T-helper 17 cell (primary cell): ENCODE measurements at regions not wholly inside any gene's neighbourhood (a gene's known extent, or its start where the extent isn't known, plus 50 kb on each side); places are given as distances from the start of the nearest gene placed in this dataset.

Experiments
- ATAC-seq: fragments of 150-1000 bp; cut with Tn5 transposase; 2 replicates; pipeline ENCODE4 v1.10.0; 2021; ENCODE audit warnings: mild to moderate bottlenecking, moderate library complexity
- DNase-seq, 3 donors: peaks; one replicate each; pipeline versions ENCODE4 v3.0.0 to v3.0.0-alpha.2; 2020 to 2021
- H3K9me3 ChIP-seq: one replicate; pipeline ENCODE4 v1.7.0; 2013; ENCODE audit warnings: low read length, mild to moderate bottlenecking; ENCODE audit not compliant: control insufficient read depth, poor library complexity, severe bottlenecking
- H3K27ac Mint-ChIP-seq: one replicate; pipeline ENCODE4 v1.8.0; 2022; ENCODE audit warnings: mild to moderate bottlenecking, moderate library complexity, mixed read lengths
- H3K27me3 Mint-ChIP-seq: one replicate; pipeline ENCODE4 v1.8.0; 2022; ENCODE audit warnings: mixed read lengths
- H3K36me3 Mint-ChIP-seq: one replicate; pipeline ENCODE4 v1.8.0; 2022; ENCODE audit warnings: low read depth, mixed read lengths
- H3K4me1 Mint-ChIP-seq: one replicate; pipeline ENCODE4 v1.8.0; 2022; ENCODE audit warnings: mild to moderate bottlenecking, mixed read lengths
- H3K4me3 Mint-ChIP-seq: one replicate; pipeline ENCODE4 v1.8.0; 2022; ENCODE audit warnings: mild to moderate bottlenecking, moderate library complexity, mixed read lengths

DNA sequence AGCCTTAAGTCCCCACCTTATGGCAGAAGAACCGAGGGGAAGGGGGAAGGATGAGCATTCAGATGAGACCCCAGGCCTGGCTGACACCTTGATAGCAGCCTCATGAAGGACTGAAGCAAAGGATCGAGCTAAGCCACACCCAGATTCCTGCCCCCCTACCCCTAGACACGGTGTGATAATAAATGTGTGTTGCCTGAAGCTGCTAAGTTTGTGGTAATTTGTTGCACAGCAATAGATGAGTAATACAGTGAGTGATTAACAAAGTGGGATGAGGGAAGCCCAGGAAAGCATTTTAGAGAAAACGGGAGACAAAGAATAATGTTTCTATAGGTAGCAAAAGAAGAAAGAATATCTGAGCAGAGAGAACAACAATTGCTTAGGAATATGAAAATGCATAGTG lies 404.2 kb downstream of the MID1IP1 start:
- DNase-seq = no peak

DNA sequence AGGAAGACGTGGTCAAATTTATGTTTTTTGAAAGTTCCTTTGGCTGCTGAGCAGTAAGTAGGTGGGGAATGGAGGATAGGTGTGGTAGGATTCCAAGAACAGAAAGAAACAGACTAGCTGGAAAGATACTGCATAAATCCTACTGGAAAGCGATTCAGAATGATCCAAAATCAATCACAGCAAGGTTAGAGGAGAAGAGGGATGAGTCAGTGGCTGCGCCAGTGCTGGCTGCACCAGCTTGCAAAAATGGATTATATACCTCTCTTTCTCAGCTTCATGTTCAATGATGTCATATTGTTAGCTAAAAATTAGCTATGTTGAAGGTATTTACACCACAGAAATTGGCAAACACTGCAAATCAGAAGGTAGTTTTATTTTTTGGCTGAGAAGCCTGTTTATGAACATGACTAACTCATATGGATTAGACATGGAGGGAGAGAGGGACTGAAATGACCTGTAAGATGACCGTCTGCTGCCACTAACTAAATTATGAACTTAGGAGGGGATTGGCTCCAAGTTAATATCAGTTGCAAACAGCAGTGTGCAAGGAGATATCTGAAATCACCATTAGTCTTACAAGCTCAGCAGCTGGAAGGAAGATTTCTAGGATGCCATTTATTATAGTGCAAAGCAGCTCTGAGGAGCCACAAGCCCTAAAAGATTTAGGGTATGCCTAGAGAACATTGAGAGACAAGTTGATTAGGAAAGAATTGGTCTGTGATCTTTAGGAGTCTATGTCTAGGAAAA lies 405.3 kb downstream of the MID1IP1 start:
- H3K9me3 ChIP-seq = no peaks in the 10 kb centered on the region
- Mint-ChIP-seq H3K4me1 (peaks cover 2% of the 10 kb centered on the region), H3K36me3 (peaks cover 2% of the 10 kb centered on the region), H3K27ac (no peak overlapping the region), H3K4me3 (no peak overlapping the region), H3K27me3 (no peaks in the 10 kb centered on the region)
- DNase-seq = no peak
- ATAC-seq = no peak

More for the DNA sequence above, 404.2 kb downstream of the MID1IP1 start:
- no peaks in the 10 kb centered on the region for H3K9me3 ChIP-seq
- H3K27ac Mint-ChIP-seq = no peak overlapping the region
- no peak overlapping the region for H3K4me3 Mint-ChIP-seq
- ATAC-seq = no peak
- H3K27me3 Mint-ChIP-seq = no peaks in the 10 kb centered on the region
- H3K4me1 Mint-ChIP-seq = peaks cover 2% of the 10 kb centered on the region
- H3K36me3 Mint-ChIP-seq = peaks cover 2% of the 10 kb centered on the region

DNA sequence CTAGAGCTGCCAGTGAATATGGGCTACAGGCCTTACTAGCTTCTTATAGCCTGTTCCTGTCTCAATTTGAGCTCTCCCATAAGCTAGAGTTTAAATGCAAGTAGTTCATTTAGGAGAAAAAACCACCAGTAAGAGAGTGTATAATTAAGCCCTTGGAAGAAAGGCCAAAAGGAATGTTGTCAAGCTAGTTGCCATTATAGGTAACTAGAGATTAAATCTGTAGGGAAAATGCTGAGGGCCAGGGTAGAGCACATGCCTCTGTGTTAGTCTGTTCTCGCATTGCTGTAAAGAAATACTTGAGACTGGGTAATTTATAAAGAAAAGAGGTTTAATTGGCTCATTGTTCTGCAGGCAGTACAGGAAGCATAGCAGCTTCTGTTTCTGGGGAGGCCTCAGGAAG lies 410.2 kb downstream of the MID1IP1 start:
- Mint-ChIP-seq H3K27me3 (no peaks in the 10 kb centered on the region), H3K36me3 (peaks cover 2% of the 10 kb centered on the region), H3K4me1 (no peaks in the 10 kb centered on the region), H3K27ac (no peak overlapping the region), H3K4me3 (no peak overlapping the region)
- ATAC-seq (no peak), DNase-seq (no peak)
- no peaks in the 10 kb centered on the region for H3K9me3 ChIP-seq

DNA sequence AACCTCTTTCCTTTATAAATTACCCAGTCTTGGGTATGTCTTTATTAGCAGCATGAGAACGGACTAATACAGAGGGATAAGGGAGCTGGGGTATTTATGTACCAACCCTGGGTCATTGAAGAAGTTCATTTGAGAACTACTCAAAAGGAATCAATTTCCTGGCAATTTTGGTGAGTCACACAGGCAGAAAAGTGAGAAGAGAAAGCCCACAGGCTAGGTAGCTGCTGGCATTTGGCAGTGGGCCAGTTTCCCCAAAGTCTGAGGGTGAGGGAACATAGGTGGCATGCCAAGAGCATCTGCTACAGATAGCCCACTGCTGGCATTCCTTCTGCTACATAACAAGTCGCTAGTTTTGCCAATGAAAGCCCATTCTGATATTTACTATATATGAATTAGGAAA lies 411.2 kb downstream of the MID1IP1 start:
- Mint-ChIP-seq H3K4me3 (no peak overlapping the region), H3K27me3 (no peaks in the 10 kb centered on the region), H3K36me3 (peaks cover 2% of the 10 kb centered on the region), H3K27ac (no peak overlapping the region), H3K4me1 (no peaks in the 10 kb centered on the region)
- no peaks in the 10 kb centered on the region for H3K9me3 ChIP-seq
- no peak for DNase-seq
- ATAC-seq = no peak

DNA sequence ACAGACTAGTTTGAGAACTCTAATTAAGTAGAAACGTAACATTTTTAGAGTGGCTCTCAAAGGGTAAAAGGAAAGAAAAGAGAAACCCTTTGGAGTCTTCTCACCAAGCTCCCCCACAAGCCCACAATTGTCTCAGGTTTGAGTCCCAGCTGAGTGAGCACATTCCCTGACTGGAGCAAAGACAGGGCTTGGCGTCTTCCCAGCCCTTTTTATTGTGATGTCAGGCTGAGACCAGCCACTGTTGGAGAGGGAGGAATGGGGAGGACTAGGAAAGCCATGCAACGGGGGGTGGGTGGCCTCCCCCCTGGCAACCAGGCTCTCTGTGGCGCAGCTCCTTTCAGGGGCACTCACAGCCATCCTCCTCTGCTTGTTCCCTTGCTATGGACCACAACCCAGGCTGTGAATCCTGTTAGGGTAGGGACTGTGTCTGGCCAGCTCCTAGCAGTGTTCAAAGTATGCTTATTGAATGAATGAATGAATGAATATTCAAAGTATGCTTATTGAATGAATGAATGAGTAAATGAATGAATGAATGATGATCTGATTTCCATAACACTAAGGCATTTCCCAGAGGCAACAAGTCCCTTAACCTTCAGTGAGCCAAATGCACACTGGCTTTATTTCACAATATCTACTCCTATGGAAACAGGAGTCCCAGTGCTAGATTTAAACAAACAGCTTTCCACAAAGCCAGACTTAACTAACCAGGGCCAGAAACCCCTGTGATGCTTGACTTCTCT lies 413.3 kb downstream of the MID1IP1 start:
- H3K9me3 ChIP-seq = no peaks in the 10 kb centered on the region
- H3K4me1 Mint-ChIP-seq = no peaks in the 10 kb centered on the region
- DNase-seq (no peak), ATAC-seq (no peak)
- H3K27me3 Mint-ChIP-seq = peaks cover 5% of the 10 kb centered on the region
- peaks cover 2% of the 10 kb centered on the region for H3K36me3 Mint-ChIP-seq
- H3K4me3 Mint-ChIP-seq = no peak overlapping the region
- H3K27ac Mint-ChIP-seq = no peak overlapping the region

DNA sequence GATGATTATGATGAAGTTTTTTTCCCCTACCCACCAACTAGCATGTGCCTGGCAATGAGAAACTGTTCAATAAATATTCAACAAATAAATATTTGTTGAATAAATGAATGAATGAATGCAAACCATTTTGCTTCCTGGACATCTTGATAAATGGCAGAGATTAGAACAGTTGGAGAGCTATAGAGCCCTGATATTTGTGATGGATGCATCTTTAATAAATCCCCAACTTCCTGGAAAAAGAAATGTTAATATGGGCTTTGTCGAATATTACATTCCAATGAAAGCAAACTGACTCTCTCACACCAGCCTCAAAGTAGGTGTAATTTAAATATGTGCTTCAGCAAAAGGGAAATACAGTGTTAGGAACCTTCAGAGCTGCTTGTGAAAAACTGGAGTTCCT lies 419.7 kb downstream of the MID1IP1 start:
- H3K27ac Mint-ChIP-seq = no peak overlapping the region
- no peak overlapping the region for H3K4me3 Mint-ChIP-seq
- H3K27me3 Mint-ChIP-seq = peaks cover 5% of the 10 kb centered on the region
- H3K4me1 Mint-ChIP-seq = no peaks in the 10 kb centered on the region
- H3K36me3 Mint-ChIP-seq = no peaks in the 10 kb centered on the region
- ATAC-seq (no peak), DNase-seq (no peak)
- no peaks in the 10 kb centered on the region for H3K9me3 ChIP-seq

DNA sequence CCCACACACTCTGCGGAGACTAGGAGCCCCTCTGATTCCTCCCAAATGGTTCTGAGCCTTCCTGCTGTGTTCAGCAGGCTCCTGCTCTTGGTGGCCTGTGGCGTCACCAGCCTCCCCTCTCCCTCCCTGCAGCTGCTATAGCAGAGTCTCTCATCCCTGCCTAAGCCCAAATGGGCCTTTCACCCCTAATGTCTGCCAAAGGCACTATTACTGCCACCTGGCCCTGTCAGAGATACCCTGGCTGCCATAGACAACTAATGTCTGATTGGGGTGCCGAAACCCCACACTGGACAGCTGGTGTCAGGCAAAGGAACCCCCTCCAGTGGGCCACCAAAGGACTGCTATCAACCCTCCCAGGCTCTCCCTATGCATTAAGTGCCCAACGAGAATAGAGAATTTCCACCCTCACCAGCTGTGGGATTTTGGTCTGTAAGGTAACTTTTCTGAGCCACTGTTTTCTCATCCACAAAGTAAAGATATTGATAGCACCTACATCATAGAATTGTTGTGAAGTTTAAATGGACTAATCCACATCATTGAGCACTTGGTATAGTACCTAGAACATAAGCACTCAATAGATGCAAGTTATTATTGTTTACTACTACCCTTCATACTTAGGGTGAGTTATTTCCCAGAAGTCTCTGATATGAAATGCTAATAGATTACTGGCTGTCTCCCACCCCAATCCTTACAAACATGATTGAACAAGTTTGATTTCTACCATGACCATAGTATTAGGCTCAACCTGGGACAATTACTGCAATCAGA lies 421.3 kb downstream of the MID1IP1 start:
- no peaks in the 10 kb centered on the region for H3K9me3 ChIP-seq
- Mint-ChIP-seq H3K27me3 (peaks cover 5% of the 10 kb centered on the region), H3K36me3 (no peaks in the 10 kb centered on the region), H3K4me1 (no peaks in the 10 kb centered on the region), H3K4me3 (no peak overlapping the region), H3K27ac (no peak overlapping the region)
- ATAC-seq = no peak
- DNase-seq = no peak

DNA sequence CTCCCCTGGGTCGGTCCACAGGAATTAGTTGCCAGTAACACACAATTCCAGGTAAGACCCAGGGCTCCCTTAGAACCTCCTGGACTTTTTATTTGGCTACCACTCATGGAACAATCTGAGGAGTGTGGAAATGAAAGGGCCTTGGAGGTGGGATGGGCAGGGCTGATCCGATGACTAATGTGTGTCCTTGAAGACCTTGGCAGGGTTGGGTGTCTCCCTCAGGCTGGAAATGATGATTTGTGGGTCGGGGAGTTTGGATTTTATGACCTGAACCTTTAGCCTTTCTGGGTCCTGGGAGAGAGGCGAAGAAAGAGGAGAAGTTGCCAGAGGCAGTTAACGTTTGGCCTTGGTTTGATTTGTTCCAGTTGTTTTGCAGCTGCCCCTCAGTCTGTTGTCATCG lies 425.0 kb downstream of the MID1IP1 start:
- Mint-ChIP-seq H3K27ac (no peak overlapping the region), H3K27me3 (no peaks in the 10 kb centered on the region), H3K4me3 (no peak overlapping the region), H3K4me1 (peaks cover 6% of the 10 kb centered on the region), H3K36me3 (no peaks in the 10 kb centered on the region)
- DNase-seq = no peak
- no peaks in the 10 kb centered on the region for H3K9me3 ChIP-seq
- ATAC-seq = no peak

DNA sequence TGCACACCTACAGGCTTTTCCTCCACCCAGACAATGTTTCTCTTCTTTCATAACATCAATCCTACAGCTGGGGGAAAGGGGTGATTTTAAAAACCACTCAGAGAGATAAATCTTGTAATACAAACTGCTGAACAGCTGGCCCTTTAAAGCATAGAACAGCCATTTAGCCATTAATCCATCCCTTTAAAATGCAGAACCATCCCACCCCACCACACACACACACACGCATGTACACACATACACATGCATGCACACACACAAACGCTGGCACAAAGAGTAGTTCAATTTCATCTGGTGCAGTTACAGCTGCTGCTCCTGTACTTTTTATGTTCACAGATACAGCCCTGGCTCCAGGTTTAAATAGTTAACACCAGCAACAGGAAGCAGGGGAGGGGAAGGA lies 426.1 kb downstream of the MID1IP1 start:
- Mint-ChIP-seq H3K4me3 (no peak overlapping the region), H3K27me3 (no peaks in the 10 kb centered on the region), H3K4me1 (peaks cover 6% of the 10 kb centered on the region), H3K36me3 (no peaks in the 10 kb centered on the region), H3K27ac (no peak overlapping the region)
- no peaks in the 10 kb centered on the region for H3K9me3 ChIP-seq
- ATAC-seq (no peak), DNase-seq (no peak)

DNA sequence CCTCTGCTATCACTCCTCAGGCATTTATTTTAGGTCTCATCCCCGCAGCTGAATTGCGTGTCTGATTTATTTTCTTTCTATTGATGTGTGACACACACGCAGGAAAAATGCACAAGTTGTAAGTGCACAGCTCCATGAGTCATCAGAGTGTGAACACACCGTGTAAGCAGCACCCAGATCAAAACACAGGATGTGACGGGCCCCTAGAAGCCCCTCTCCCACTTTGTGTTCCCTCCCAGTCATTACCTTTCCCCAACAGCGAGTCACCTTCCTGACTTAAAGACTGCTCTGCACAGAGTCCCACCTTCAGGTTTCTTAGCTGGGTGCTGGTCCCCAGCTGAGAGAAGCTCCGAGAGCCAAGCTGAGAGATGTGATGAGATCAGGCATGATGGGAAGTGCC lies 436.7 kb downstream of the MID1IP1 start:
- H3K9me3 ChIP-seq = no peaks in the 10 kb centered on the region
- DNase-seq (no peak), ATAC-seq (no peak)
- Mint-ChIP-seq H3K4me1 (no peaks in the 10 kb centered on the region), H3K4me3 (no peak overlapping the region), H3K27ac (no peak overlapping the region), H3K36me3 (no peaks in the 10 kb centered on the region), H3K27me3 (no peaks in the 10 kb centered on the region)

DNA sequence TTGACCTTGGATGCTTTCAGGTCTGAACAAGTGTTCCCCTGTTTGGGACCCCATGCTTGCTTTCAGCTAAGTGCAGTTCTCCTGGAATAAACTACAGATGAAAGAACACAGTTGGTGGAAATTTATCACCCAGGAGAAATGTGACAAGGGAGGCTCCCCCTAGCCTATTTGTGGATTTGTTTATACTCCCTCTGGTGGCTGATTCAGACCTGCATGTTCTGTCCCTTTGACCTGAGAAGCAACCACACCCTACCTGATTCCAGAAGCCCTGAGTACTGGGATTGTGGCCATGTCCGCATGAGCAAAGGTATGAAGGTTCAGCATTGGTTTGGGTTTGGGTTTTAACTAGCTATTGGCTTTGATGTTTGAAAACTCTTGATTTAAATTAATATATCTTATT lies 440.9 kb downstream of the MID1IP1 start:
- no peaks in the 10 kb centered on the region for H3K9me3 ChIP-seq
- no peaks in the 10 kb centered on the region for H3K36me3 Mint-ChIP-seq
- no peaks in the 10 kb centered on the region for H3K27me3 Mint-ChIP-seq
- no peak overlapping the region for H3K27ac Mint-ChIP-seq
- ATAC-seq (peak; percentile 44), DNase-seq (no peak)
- no peaks in the 10 kb centered on the region for H3K4me1 Mint-ChIP-seq
- H3K4me3 Mint-ChIP-seq = no peak overlapping the region

DNA sequence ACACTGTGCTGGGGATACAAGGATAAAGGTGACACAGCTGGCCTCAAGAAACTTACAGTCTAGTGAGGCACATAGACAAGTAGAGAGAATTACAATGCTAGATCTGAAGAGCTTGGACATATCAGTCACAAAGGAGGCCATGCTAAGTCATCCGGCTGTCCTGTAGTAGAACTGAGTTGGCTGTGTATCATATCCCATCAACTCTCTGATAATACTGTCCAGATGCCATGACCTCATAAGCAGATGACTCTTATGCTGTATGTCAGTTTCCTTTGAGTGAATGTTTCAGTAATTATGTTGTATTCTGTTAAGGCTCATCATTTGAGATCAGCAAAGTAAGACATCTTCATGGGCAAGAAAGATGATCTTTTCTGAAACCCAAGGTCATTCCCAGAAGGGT lies 442.9 kb downstream of the MID1IP1 start:
- no peaks in the 10 kb centered on the region for H3K27me3 Mint-ChIP-seq
- H3K36me3 Mint-ChIP-seq = no peaks in the 10 kb centered on the region
- H3K27ac Mint-ChIP-seq = no peak overlapping the region
- no peaks in the 10 kb centered on the region for H3K9me3 ChIP-seq
- no peak for ATAC-seq
- DNase-seq = no peak
- H3K4me1 Mint-ChIP-seq = no peaks in the 10 kb centered on the region
- H3K4me3 Mint-ChIP-seq = no peak overlapping the region

DNA sequence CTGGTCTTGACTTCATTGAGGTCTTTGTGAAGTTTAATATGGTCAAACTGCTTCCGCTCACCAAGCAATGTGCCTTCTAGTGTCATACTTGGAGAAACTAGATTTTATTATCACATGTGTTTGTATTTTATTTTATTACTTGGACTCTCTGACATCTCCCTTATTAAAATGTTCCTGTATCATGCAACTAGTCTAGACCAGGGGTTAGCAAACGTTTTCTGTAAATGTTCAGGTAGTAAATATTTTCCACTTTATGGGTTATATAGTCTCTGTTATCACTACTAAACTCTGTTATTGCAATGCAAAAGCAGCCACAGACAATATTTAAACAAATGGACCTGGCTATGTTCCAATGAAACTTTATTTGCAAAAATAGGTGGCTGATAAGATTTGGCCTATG lies 443.8 kb downstream of the MID1IP1 start:
- ATAC-seq = no peak
- Mint-ChIP-seq H3K4me1 (no peaks in the 10 kb centered on the region), H3K27ac (no peak overlapping the region), H3K27me3 (no peaks in the 10 kb centered on the region), H3K4me3 (no peak overlapping the region), H3K36me3 (no peaks in the 10 kb centered on the region)
- DNase-seq = no peak
- no peaks in the 10 kb centered on the region for H3K9me3 ChIP-seq
